Ishikawa (cell line): ENCODE measurements at regions not wholly inside any gene's neighbourhood (a gene's known extent, or its start where the extent isn't known, plus 50 kb on each side); places are given as distances from the start of the nearest gene placed in this dataset.

Experiments used
- EP300 ChIP-seq: IDR thresholded peaks from 2 replicates; pipeline ENCODE4 v1.6.1; 2012; ENCODE audit warnings: borderline replicate concordance
- RAD21 ChIP-seq: IDR thresholded peaks from 2 replicates; pipeline ENCODE4 v1.6.1; 2012; ENCODE audit warnings: low read depth
- TAF1 ChIP-seq: IDR thresholded peaks from 2 replicates; pipeline ENCODE4 v1.6.1; 2012; ENCODE audit warnings: low read depth, mild to moderate bottlenecking
- TCF12 ChIP-seq: IDR thresholded peaks from 2 replicates; pipeline ENCODE4 v1.6.1; 2012; ENCODE audit warnings: low read depth
- TF ChIP-seq, protein P1 (sequence below): IDR thresholded peaks from 2 replicates; pipeline ENCODE4 v1.6.1; 2012

DNA sequence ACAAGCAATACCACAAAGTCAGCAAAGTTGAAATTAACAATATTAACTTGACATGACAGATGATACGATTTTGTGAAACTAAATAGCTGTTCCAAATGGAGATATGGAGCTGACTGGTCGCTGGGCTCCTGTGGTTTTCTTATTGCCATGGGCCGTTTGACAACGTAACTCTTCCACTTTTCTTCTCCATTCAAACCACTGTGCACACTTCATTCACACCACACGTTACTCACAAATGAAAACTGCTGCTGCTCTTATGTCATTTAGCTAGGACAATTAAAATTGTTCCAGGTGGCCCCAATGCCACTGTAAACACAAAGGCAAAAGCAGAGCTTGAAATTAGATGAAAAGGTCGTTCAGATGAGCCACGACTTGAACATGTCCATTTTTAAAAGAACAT lies 94.0 kb upstream of the VGLL4 start:
- TF ChIP-seq, protein P1, sequence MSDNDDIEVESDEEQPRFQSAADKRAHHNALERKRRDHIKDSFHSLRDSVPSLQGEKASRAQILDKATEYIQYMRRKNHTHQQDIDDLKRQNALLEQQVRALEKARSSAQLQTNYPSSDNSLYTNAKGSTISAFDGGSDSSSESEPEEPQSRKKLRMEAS, result no peak
- TF ChIP-seq EP300, result no peak
- TF ChIP-seq RAD21, result no peak
- TF ChIP-seq TAF1, result no peak
- TF ChIP-seq TCF12, result no peak
